ENCODE measurements at regions not wholly inside any gene's neighbourhood (a gene's known extent, or its start where the extent isn't known, plus 50 kb on each side); places are given as distances from the start of the nearest gene placed in this dataset.

DNA sequence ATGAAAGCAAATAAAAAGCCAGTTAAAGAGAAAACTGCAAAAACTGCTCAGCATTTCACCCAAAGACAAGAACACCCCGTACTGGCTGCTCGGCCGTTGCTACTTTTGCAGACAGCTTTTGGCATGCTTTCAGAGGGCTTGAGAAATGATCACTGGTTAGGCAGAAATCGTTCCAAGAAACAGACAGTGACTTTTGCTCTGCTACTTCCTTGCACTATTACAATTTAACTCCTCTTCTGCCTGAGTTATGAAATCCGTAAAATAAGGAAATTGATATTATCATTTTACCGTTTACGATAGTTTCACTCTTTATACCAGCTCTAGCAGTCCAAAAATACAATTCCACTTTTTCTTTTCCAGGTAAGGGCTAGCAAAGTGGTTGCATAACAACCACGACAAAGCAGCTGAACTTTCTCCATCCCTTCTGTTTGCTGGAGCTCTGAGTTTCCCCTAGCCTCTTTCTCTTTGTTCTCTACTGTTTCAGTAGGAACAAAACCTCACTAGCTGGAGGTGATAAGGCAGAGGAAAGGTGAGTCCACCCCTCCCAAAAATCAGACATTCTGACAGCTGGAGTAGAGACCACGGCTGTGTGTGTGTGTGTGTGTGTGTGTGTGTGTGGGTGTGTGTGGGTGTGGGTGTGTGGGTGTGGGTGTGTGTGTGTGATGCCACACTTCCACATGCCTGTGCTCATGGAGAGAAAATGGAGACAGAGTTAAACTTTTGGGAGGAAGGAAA, 191.8 kb upstream of the RREB1 start:
- TF ChIP-seq, protein P1, sequence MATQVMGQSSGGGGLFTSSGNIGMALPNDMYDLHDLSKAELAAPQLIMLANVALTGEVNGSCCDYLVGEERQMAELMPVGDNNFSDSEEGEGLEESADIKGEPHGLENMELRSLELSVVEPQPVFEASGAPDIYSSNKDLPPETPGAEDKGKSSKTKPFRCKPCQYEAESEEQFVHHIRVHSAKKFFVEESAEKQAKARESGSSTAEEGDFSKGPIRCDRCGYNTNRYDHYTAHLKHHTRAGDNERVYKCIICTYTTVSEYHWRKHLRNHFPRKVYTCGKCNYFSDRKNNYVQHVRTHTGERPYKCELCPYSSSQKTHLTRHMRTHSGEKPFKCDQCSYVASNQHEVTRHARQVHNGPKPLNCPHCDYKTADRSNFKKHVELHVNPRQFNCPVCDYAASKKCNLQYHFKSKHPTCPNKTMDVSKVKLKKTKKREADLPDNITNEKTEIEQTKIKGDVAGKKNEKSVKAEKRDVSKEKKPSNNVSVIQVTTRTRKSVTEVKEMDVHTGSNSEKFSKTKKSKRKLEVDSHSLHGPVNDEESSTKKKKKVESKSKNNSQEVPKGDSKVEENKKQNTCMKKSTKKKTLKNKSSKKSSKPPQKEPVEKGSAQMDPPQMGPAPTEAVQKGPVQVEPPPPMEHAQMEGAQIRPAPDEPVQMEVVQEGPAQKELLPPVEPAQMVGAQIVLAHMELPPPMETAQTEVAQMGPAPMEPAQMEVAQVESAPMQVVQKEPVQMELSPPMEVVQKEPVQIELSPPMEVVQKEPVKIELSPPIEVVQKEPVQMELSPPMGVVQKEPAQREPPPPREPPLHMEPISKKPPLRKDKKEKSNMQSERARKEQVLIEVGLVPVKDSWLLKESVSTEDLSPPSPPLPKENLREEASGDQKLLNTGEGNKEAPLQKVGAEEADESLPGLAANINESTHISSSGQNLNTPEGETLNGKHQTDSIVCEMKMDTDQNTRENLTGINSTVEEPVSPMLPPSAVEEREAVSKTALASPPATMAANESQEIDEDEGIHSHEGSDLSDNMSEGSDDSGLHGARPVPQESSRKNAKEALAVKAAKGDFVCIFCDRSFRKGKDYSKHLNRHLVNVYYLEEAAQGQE (IDR thresholded peaks at IDR 0.05; ENCODE audit: insufficient read depth in 1 of 2, low read depth in 2 of 2, low read length in 2 of 2): no peak
- TF ChIP-seq SIN3A (IDR thresholded peaks at IDR 0.05; ENCODE audit: borderline replicate concordance, insufficient read depth, low read length) (no peak), TAF1 (IDR thresholded peaks at IDR 0.05; ENCODE audit: borderline replicate concordance, insufficient read depth, low read length) (no peak), POLR2AphosphoS5 (IDR thresholded peaks at IDR 0.05; ENCODE audit: low read depth, low read length) (no peak), FOXP2 (optimal IDR thresholded peaks at IDR 0.05; ENCODE audit: borderline replicate concordance, extremely low read depth, extremely low read length, insufficient read depth) (no peak)

DNA sequence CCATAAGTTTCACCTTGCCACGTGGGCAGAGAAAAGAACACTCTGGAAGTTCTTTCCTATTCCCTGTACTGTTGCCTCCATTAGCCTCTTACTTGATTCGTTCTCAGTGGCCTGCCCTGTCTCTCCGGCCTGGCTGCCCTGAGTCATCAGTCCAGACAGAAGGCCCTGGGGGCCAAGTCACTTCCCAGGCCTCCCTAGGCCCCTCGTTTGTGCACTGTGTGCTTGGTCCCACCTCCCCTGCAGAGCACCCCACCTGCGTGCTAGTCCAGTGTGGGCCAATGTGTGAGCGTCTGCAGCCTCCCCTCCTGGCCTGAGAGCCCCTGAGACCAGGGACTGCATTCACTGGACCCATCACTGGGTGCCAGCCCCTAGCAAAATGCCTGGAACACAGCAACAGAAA, 191.2 kb upstream of the RREB1 start:
- no peak for TF ChIP-seq FOXP2 (optimal IDR thresholded peaks at IDR 0.05; ENCODE audit: borderline replicate concordance, extremely low read depth, extremely low read length, insufficient read depth)
- no peak for TF ChIP-seq POLR2AphosphoS5 (IDR thresholded peaks at IDR 0.05; ENCODE audit: low read depth, low read length)
- no peak for TF ChIP-seq TAF1 (IDR thresholded peaks at IDR 0.05; ENCODE audit: borderline replicate concordance, insufficient read depth, low read length)
- TF ChIP-seq SIN3A (IDR thresholded peaks at IDR 0.05; ENCODE audit: borderline replicate concordance, insufficient read depth, low read length): no peak
- TF ChIP-seq, protein P1 (IDR thresholded peaks at IDR 0.05; ENCODE audit: insufficient read depth in 1 of 2, low read depth in 2 of 2, low read length in 2 of 2): no peak

GRCh38 chr6:6918216-6918983, 189.4 kb upstream of the RREB1 start:
- TF ChIP-seq FOXP2 (optimal IDR thresholded peaks at IDR 0.05; ENCODE audit: borderline replicate concordance, extremely low read depth, extremely low read length, insufficient read depth): no peak
- TF ChIP-seq POLR2AphosphoS5 (IDR thresholded peaks at IDR 0.05; ENCODE audit: low read depth, low read length): no peak
- TF ChIP-seq, protein P1 (IDR thresholded peaks at IDR 0.05; ENCODE audit: insufficient read depth in 1 of 2, low read depth in 2 of 2, low read length in 2 of 2): no peak
- no peak for TF ChIP-seq SIN3A (IDR thresholded peaks at IDR 0.05; ENCODE audit: borderline replicate concordance, insufficient read depth, low read length)
- TF ChIP-seq TAF1 (IDR thresholded peaks at IDR 0.05; ENCODE audit: borderline replicate concordance, insufficient read depth, low read length): no peak

GRCh38 chr6:6919173-6919572, 188.6 kb upstream of the RREB1 start:
- TF ChIP-seq SIN3A (IDR thresholded peaks at IDR 0.05; ENCODE audit: borderline replicate concordance, insufficient read depth, low read length) (no peak), TAF1 (IDR thresholded peaks at IDR 0.05; ENCODE audit: borderline replicate concordance, insufficient read depth, low read length) (no peak), POLR2AphosphoS5 (IDR thresholded peaks at IDR 0.05; ENCODE audit: low read depth, low read length) (no peak), FOXP2 (optimal IDR thresholded peaks at IDR 0.05; ENCODE audit: borderline replicate concordance, extremely low read depth, extremely low read length, insufficient read depth) (no peak)
- TF ChIP-seq, protein P1 (IDR thresholded peaks at IDR 0.05; ENCODE audit: insufficient read depth in 1 of 2, low read depth in 2 of 2, low read length in 2 of 2): no peak
